ENCODE measurements at regions not wholly inside any gene's neighbourhood (a gene's known extent, or its start where the extent isn't known, plus 50 kb on each side); places are given as distances from the start of the nearest gene placed in this dataset.

- TF ChIP-seq CTCF (IDR thresholded peaks at IDR 0.05; ENCODE audit: partially characterized antibody, unreplicated experiment) = no peak
- Mint-ChIP-seq H3K4me1 (ENCODE audit: low read depth, unreplicated experiment) (no peaks in the 10 kb centered on the region), H3K4me3 (ENCODE audit: unreplicated experiment) (no peak overlapping the region), H3K9me3 (ENCODE audit: unreplicated experiment) (no peaks in the 10 kb centered on the region), H3K27ac (ENCODE audit: unreplicated experiment) (no peak overlapping the region), H3K36me3 (ENCODE audit: unreplicated experiment) (no peaks in the 10 kb centered on the region), H3K27me3 (ENCODE audit: unreplicated experiment) (peaks cover 2% of the 10 kb centered on the region)
- DNase-seq = no peak
Measured at GRCh38 chr10:20981419-20981953, 84.4 kb upstream of the NEBL start.

GRCh38 chr10:20978617-20979016, 81.5 kb upstream of the NEBL start:
- Mint-ChIP-seq H3K27me3 (ENCODE audit: unreplicated experiment) (peaks cover 2% of the 10 kb centered on the region), H3K36me3 (ENCODE audit: unreplicated experiment) (no peaks in the 10 kb centered on the region), H3K27ac (ENCODE audit: unreplicated experiment) (no peak overlapping the region), H3K4me3 (ENCODE audit: unreplicated experiment) (no peak overlapping the region), H3K4me1 (ENCODE audit: low read depth, unreplicated experiment) (no peaks in the 10 kb centered on the region), H3K9me3 (ENCODE audit: unreplicated experiment) (no peaks in the 10 kb centered on the region)
- DNase-seq = no peak
- TF ChIP-seq CTCF (IDR thresholded peaks at IDR 0.05; ENCODE audit: partially characterized antibody, unreplicated experiment) = no peak

- no peaks in the 10 kb centered on the region for H3K9me3 Mint-ChIP-seq (ENCODE audit: unreplicated experiment)
- no peaks in the 10 kb centered on the region for H3K36me3 Mint-ChIP-seq (ENCODE audit: unreplicated experiment)
- no peak overlapping the region for H3K27ac Mint-ChIP-seq (ENCODE audit: unreplicated experiment)
- DNase-seq = no peak
- no peaks in the 10 kb centered on the region for H3K4me1 Mint-ChIP-seq (ENCODE audit: low read depth, unreplicated experiment)
- H3K27me3 Mint-ChIP-seq (ENCODE audit: unreplicated experiment) = peaks cover 2% of the 10 kb centered on the region
- no peak overlapping the region for H3K4me3 Mint-ChIP-seq (ENCODE audit: unreplicated experiment)
- TF ChIP-seq CTCF (IDR thresholded peaks at IDR 0.05; ENCODE audit: partially characterized antibody, unreplicated experiment) = no peak
Measured at GRCh38 chr10:20977300-20977699, 80.2 kb upstream of the NEBL start.

- no peak for TF ChIP-seq CTCF (IDR thresholded peaks at IDR 0.05; ENCODE audit: partially characterized antibody, unreplicated experiment)
- H3K4me1 Mint-ChIP-seq (ENCODE audit: low read depth, unreplicated experiment) = no peaks in the 10 kb centered on the region
- no peaks in the 10 kb centered on the region for H3K9me3 Mint-ChIP-seq (ENCODE audit: unreplicated experiment)
- no peaks in the 10 kb centered on the region for H3K36me3 Mint-ChIP-seq (ENCODE audit: unreplicated experiment)
- no peak overlapping the region for H3K27ac Mint-ChIP-seq (ENCODE audit: unreplicated experiment)
- peaks cover 2% of the 10 kb centered on the region for H3K27me3 Mint-ChIP-seq (ENCODE audit: unreplicated experiment)
- no peak for DNase-seq
- no peak overlapping the region for H3K4me3 Mint-ChIP-seq (ENCODE audit: unreplicated experiment)
Measured at GRCh38 chr10:20976891-20977290, 79.8 kb upstream of the NEBL start.

GRCh38 chr10:20976390-20976789, 79.3 kb upstream of the NEBL start:
- Mint-ChIP-seq H3K4me1 (ENCODE audit: low read depth, unreplicated experiment) (no peaks in the 10 kb centered on the region), H3K36me3 (ENCODE audit: unreplicated experiment) (no peaks in the 10 kb centered on the region), H3K27ac (ENCODE audit: unreplicated experiment) (no peak overlapping the region), H3K4me3 (ENCODE audit: unreplicated experiment) (no peak overlapping the region), H3K27me3 (ENCODE audit: unreplicated experiment) (peaks cover 2% of the 10 kb centered on the region), H3K9me3 (ENCODE audit: unreplicated experiment) (no peaks in the 10 kb centered on the region)
- no peak for DNase-seq
- TF ChIP-seq CTCF (IDR thresholded peaks at IDR 0.05; ENCODE audit: partially characterized antibody, unreplicated experiment) = no peak
